C4-2B (cell line): ENCODE measurements at regions not wholly inside any gene's neighbourhood (a gene's known extent, or its start where the extent isn't known, plus 50 kb on each side); places are given as distances from the start of the nearest gene placed in this dataset.
A peak's percentile ranks its signal among the peaks of the same experiment; 100 is the strongest.

Source experiments
- H3K27ac ChIP-seq: fragments of 450-650 bp; 2 replicates; pipeline ENCODE4 v1.5.1; 2017
- ZFX ChIP-seq: fragments of 450-650 bp; IDR thresholded peaks from 2 replicates; pipeline ENCODE4 v1.6.1; 2017
- TF ChIP-seq, protein P1 (sequence below): fragments of 450-650 bp; conservative IDR thresholded peaks from 2 replicates; pipeline ENCODE4 v1.5.1; 2017; ENCODE audit warnings: mild to moderate bottlenecking

DNA sequence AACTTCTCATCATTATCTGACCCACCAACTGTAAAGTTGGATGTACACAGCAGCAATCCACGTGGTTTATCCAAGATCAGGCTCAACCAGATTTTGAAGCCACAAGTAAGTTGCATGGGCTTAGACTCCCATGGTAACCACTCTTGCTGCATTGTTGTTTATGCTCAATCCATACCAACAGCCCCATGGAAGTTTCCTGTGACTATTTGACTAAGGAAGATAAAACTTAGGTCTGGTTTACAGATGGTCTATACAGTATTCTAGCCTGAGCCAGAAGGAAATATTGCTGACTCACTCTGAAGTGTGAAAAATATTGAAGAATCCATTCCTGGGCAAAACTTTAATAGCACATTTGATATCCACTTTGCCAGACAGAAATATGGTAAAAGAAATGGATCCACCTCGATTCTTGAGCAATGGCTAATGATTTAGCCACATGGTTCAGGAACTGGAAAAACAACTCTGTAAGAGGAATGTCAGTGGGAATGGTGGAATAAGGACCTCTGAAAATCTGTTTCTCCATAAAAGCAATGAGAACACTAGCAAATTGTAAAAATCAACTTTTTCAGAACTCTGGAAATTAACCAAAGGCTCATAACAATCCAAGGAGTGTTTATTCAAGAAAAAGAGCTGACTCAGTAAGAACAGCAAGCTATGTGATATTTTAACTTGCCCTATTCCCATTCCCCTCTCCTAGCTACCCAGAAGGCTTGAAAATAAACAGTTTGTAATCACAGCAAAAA lies 162.9 kb upstream of the STT3B start:
- no peak overlapping the region; the same call in 1 of the 2 replicates for H3K27ac ChIP-seq
- TF ChIP-seq, protein P1, sequence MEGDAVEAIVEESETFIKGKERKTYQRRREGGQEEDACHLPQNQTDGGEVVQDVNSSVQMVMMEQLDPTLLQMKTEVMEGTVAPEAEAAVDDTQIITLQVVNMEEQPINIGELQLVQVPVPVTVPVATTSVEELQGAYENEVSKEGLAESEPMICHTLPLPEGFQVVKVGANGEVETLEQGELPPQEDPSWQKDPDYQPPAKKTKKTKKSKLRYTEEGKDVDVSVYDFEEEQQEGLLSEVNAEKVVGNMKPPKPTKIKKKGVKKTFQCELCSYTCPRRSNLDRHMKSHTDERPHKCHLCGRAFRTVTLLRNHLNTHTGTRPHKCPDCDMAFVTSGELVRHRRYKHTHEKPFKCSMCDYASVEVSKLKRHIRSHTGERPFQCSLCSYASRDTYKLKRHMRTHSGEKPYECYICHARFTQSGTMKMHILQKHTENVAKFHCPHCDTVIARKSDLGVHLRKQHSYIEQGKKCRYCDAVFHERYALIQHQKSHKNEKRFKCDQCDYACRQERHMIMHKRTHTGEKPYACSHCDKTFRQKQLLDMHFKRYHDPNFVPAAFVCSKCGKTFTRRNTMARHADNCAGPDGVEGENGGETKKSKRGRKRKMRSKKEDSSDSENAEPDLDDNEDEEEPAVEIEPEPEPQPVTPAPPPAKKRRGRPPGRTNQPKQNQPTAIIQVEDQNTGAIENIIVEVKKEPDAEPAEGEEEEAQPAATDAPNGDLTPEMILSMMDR: no peak
- TF ChIP-seq ZFX: no peak

DNA sequence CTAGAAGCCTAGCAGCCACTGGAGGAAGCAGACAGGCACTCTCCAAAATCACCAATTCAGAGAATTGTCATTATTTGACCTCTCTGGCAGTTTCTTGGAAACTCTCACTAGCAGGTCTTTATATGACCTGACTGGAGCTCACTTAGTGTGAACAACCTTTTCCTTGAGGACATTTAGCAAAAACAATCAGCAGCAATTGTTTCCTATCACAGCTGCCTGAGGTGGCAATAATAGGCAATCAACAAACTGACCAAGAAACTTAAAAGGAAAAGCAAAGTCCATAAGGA lies 162.4 kb upstream of the STT3B start:
- peak overlapping the region; percentile 24; the same call in 1 of the 2 replicates for H3K27ac ChIP-seq
- no peak for TF ChIP-seq ZFX
- TF ChIP-seq, protein P1: no peak

DNA sequence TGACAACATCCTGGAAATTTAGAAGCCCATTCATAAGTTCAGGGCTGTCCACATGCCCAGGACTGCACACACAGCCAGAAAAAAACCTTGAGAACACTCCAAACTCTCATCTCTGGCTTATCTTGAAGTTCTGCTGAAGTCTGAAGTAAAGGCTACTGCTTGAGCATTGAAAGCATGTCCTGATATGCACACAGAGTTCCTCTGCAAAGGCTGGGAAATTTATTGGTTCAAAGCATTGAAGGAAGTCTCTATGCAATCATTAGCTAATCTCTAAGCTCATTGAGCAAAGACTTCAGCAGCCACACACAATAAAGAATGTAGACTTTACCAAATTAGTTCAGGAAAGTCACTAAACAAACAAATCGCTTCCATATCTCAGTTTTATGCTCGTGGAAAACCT lies 162.0 kb upstream of the STT3B start:
- TF ChIP-seq, protein P1: no peak
- no peak for TF ChIP-seq ZFX
- H3K27ac ChIP-seq: peak overlapping the region; percentile 24; the same call in 1 of the 2 replicates

DNA sequence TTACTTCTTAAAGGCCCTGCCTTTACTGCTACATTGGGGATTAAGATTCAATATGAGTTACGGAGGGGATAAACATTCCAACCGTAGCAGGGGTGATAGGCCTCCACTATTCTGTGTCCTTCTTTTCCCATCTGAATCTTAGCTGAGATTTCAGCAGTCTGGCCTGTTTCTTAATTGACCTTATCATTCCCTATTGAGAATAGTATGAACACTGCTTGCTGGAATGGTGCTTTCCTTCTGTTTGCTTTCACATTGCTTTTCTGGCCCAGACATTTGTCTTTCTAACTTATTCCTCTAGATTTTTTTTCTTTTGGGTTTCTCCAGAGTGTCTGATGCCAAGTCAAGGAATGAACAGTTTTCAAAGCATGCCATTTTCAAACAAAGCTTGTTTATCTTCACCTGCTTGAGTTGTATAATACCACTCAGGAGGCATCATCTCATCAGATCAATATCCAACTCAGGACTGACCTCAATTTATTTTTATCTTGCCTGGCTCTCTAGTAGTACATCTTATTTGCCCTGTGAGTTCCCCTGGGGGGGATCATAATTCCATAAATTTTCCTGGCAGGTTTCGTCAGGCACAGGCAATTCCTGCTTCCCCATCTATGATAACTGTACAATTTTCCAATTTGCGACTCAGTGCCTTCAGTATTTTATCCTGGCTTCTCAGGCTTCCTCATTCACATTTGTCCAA lies 161.1 kb upstream of the STT3B start:
- TF ChIP-seq, protein P1: no peak
- no peak for TF ChIP-seq ZFX
- H3K27ac ChIP-seq: no peak overlapping the region

DNA sequence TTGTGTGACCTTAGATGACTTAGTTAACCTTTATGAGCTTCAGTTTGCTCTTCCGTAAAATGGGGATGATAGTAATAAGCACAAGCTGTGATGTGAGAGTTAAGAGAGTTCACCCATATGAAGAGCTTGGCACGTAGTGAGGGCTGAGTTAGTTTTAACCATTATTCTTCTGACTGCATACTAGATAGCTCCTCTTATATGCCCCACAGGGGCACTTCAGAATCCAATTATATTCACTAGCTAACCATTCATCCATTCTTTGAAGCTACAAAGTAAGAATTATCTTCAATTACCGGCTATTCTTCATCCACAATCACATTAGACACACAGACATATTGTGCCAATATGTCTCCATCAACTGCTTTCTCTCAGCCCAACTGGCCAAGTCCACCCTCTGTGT lies 159.0 kb upstream of the STT3B start:
- H3K27ac ChIP-seq: no peak overlapping the region
- TF ChIP-seq ZFX: no peak
- TF ChIP-seq, protein P1: no peak

DNA sequence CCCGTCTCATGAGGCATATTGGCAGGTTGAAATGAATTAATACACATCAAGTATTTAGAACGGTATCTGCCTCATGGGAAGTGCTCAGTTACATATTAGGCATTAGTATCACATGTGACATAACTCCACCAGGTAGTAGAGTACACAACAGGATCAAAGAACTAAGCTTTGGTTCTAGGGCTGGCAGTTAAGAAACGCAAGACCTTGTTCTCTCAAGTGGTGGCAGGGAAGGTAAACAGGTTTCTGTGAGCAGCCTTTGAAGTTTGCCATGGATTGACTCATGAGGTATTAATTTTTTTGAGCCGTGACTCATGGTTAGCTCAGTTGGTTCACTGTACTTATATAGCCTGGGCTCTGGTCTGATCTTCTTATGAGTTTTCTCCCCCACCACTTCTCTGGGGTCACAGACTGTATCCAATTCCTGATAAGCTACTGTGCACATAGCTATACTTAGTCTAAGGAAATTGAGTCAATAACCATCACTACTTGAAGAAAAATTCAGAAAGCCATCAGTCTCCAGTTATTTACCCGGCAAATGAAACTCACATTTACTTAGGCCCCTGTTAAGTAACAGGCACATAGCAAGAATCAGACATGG lies 155.6 kb upstream of the STT3B start:
- TF ChIP-seq, protein P1: no peak
- TF ChIP-seq ZFX: no peak
- no peak overlapping the region for H3K27ac ChIP-seq

DNA sequence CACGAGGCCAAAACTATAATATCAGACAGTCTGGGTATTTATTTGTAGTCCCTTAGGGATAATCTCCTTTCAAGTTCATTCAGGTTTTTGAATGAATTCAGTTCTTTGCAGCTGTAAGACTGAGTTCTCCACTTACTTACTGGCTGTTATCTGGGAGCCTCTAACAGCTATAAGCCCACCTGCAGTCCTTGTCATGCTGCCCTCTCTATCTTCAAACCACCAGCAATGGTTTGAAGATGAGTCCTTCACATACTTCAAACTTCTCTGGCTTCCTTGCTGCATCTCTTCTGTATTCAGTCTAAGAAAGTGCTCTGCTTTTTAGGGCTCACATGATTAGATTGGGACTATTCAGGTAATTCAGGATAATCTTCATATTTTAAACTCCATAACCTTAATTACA lies 154.5 kb upstream of the STT3B start:
- H3K27ac ChIP-seq: no peak overlapping the region
- TF ChIP-seq, protein P1: no peak
- TF ChIP-seq ZFX: no peak
